ENCODE measurements at regions not wholly inside any gene's neighbourhood (a gene's known extent, or its start where the extent isn't known, plus 50 kb on each side); places are given as distances from the start of the nearest gene placed in this dataset.
"Not testable (repeated sequence)": the region's sequence is repeated elsewhere in the genome, so short reads cannot be mapped to it uniquely, and the experiment has no call there.

DNA sequence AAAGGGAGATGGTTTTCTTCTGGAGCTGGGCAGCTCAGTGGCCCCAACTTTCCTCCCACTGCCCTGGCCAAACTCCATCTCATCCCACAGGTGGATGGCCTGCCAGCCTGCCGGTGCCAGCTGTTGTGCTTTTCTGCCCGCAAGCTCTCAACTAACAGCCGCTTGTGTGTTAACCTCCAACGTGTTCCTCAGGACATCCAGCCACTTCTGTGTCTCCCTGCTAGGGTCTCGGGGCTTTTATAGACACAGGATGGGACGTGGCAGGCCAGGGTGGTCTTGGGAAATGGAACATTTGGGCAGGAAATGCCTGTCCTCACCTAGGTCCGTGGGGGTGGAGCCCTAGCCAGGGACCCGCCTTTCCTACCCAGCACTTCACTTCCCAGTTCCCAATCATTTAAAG lies 171.1 kb upstream of the RGS17 start:
- no peak for TF ChIP-seq SNAI2 (CRISPR knock-in tag; IDR thresholded peaks at IDR 0.05)
- TF ChIP-seq PPARA (CRISPR knock-in tag; IDR thresholded peaks at IDR 0.05; ENCODE audit: borderline replicate concordance) = no peak
- no peak for TF ChIP-seq GLIS3 (CRISPR knock-in tag; IDR thresholded peaks at IDR 0.05)
- no peak for TF ChIP-seq ESRRG (CRISPR knock-in tag; IDR thresholded peaks at IDR 0.05)
- no peak for TF ChIP-seq ZFP3 (CRISPR knock-in tag; IDR thresholded peaks at IDR 0.05)
- no peak for TF ChIP-seq CSDC2 (CRISPR knock-in tag; IDR thresholded peaks at IDR 0.05)
- TF ChIP-seq, protein P1, sequence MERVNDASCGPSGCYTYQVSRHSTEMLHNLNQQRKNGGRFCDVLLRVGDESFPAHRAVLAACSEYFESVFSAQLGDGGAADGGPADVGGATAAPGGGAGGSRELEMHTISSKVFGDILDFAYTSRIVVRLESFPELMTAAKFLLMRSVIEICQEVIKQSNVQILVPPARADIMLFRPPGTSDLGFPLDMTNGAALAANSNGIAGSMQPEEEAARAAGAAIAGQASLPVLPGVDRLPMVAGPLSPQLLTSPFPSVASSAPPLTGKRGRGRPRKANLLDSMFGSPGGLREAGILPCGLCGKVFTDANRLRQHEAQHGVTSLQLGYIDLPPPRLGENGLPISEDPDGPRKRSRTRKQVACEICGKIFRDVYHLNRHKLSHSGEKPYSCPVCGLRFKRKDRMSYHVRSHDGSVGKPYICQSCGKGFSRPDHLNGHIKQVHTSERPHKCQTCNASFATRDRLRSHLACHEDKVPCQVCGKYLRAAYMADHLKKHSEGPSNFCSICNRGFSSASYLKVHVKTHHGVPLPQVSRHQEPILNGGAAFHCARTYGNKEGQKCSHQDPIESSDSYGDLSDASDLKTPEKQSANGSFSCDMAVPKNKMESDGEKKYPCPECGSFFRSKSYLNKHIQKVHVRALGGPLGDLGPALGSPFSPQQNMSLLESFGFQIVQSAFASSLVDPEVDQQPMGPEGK (CRISPR knock-in tag; IDR thresholded peaks at IDR 0.05; ENCODE audit: borderline replicate concordance) = no peak
- ATAC-seq = no peak

DNA sequence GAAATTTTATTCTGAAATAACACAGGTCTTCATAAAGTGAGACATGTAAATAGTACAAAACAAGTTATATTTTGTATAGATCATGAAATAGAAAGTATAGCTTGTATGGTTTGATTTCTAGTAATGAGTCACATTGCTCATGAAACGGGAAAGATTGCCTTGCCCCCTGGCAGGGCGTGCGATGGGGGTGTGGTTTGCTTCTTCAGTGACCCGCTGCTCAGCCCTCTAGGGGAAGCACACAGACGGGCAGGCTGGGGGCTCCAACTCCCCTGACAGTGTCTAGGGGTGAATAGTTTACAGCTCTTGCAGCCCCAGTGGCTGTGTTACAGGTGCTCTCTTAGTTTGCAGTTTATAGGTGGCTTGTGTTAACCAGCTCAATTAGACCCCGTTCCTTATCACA lies 170.5 kb upstream of the RGS17 start:
- ATAC-seq = no peak
- TF ChIP-seq, protein P1 (CRISPR knock-in tag; IDR thresholded peaks at IDR 0.05; ENCODE audit: borderline replicate concordance) = no peak
- TF ChIP-seq ESRRG (CRISPR knock-in tag; IDR thresholded peaks at IDR 0.05) (no peak), ISL1 (CRISPR knock-in tag; IDR thresholded peaks at IDR 0.05) (no peak), ZFP3 (CRISPR knock-in tag; IDR thresholded peaks at IDR 0.05) (no peak), PPARA (CRISPR knock-in tag; IDR thresholded peaks at IDR 0.05; ENCODE audit: borderline replicate concordance) (no peak), OSR1 (CRISPR knock-in tag; IDR thresholded peaks at IDR 0.05) (no peak), SNAI2 (CRISPR knock-in tag; IDR thresholded peaks at IDR 0.05) (no peak), GLIS3 (CRISPR knock-in tag; IDR thresholded peaks at IDR 0.05) (no peak)
- TF ChIP-seq, protein P2, sequence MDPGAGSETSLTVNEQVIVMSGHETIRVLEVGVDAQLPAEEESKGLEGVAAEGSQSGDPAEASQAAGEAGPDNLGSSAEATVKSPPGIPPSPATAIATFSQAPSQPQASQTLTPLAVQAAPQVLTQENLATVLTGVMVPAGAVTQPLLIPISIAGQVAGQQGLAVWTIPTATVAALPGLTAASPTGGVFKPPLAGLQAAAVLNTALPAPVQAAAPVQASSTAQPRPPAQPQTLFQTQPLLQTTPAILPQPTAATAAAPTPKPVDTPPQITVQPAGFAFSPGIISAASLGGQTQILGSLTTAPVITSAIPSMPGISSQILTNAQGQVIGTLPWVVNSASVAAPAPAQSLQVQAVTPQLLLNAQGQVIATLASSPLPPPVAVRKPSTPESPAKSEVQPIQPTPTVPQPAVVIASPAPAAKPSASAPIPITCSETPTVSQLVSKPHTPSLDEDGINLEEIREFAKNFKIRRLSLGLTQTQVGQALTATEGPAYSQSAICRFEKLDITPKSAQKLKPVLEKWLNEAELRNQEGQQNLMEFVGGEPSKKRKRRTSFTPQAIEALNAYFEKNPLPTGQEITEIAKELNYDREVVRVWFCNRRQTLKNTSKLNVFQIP (CRISPR knock-in tag; IDR thresholded peaks at IDR 0.05; ENCODE audit: borderline replicate concordance, low read depth) = no peak

DNA sequence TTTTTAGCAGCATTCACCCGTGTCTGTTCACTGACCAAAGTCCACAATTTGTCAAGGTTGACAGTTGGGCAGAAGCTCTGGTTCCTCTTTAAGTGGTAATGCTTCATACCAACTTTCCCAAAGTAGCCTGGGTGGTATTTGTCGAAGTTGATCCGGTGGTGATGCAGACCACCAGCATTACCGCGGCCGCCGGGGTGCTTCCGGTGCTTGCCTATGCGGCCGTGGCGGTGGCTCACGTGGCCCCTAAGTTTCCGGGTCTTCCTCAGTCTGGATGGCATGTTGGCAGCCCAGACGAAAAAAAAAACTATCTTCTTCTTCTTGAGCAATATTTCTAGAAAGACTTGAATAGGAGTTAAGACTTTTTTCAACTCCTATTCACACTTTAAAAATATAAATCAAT lies 151.4 kb upstream of the RGS17 start:
- not testable (repeated sequence) for ATAC-seq

DNA sequence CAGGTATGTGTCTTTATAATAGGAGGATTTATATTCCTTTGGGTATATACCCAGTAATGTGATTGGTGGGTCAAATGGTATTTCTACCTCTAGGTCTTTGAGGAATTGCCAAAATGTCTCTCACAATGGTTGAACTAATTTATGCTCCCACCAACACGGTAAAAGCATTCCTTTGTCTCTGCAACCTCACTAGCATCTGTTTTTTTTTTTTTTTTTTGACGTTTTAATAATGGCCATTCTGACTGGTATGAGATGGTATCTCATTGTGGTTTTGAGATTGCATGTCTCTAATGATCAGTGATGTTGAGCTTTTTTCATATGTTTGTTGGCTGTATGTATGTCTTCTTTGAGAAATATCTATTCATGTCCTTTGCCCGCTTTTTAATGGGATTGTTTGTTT lies 144.9 kb upstream of the RGS17 start:
- TF ChIP-seq ZFP3 (CRISPR knock-in tag; IDR thresholded peaks at IDR 0.05) (no peak), ISL1 (CRISPR knock-in tag; IDR thresholded peaks at IDR 0.05) (peak; percentile 92)
- no peak for ATAC-seq

DNA sequence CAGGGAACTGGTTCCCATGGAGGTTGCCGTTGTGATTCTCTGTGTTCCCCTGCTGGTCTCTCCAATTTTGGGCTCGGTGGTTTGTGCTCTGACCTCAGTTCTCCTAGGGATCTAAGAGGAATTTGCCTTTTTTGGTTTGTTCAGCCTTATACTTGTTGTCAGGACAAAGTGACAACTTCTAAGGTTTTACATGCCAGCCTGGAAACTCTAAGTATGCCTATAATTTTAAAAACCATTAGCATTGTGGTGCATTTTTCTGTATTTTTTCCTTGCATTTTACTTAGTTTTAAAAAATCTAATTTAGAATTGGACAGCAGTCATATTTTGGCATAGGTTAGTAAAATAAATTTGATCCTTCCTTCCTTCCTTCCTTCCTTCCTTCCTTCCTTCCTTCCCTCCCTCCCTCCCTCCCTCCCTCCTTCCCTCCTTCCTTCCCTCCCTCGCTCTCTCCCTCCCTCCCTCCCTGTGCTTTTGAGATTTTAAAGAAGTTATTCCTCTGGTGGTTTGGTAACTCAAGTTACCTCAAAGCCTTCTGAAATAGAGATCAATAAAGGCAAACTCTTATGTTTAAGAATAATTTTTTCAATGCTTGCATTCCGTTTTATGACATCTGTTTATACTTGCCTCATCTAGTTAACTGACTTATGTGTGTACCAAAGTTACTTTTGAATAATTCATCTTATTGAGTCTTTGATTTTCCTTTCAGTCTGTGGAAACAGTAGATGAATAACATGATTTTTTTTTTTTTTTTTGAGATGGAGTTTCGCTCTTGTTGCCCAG lies 141.3 kb upstream of the RGS17 start:
- ATAC-seq = no peak
- TF ChIP-seq ARNTL (CRISPR knock-in tag; IDR thresholded peaks at IDR 0.05; ENCODE audit: borderline replicate concordance, low read depth) = no peak
- TF ChIP-seq, protein P3, sequence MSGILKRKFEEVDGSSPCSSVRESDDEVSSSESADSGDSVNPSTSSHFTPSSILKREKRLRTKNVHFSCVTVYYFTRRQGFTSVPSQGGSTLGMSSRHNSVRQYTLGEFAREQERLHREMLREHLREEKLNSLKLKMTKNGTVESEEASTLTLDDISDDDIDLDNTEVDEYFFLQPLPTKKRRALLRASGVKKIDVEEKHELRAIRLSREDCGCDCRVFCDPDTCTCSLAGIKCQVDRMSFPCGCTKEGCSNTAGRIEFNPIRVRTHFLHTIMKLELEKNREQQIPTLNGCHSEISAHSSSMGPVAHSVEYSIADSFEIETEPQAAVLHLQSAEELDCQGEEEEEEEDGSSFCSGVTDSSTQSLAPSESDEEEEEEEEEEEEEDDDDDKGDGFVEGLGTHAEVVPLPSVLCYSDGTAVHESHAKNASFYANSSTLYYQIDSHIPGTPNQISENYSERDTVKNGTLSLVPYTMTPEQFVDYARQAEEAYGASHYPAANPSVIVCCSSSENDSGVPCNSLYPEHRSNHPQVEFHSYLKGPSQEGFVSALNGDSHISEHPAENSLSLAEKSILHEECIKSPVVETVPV (CRISPR knock-in tag; IDR thresholded peaks at IDR 0.05) = no peak
- TF ChIP-seq ZFP30 (CRISPR knock-in tag; IDR thresholded peaks at IDR 0.05) = no peak
- no peak for TF ChIP-seq ZNF8 (CRISPR knock-in tag; IDR thresholded peaks at IDR 0.05)
- TF ChIP-seq ZNF565 (CRISPR knock-in tag; conservative IDR thresholded peaks at IDR 0.05; ENCODE audit: low read depth) = no peak
- TF ChIP-seq, protein P1 (CRISPR knock-in tag; IDR thresholded peaks at IDR 0.05; ENCODE audit: borderline replicate concordance) = no peak
